ENCODE measurements at regions not wholly inside any gene's neighbourhood (a gene's known extent, or its start where the extent isn't known, plus 50 kb on each side); places are given as distances from the start of the nearest gene placed in this dataset.

DNA sequence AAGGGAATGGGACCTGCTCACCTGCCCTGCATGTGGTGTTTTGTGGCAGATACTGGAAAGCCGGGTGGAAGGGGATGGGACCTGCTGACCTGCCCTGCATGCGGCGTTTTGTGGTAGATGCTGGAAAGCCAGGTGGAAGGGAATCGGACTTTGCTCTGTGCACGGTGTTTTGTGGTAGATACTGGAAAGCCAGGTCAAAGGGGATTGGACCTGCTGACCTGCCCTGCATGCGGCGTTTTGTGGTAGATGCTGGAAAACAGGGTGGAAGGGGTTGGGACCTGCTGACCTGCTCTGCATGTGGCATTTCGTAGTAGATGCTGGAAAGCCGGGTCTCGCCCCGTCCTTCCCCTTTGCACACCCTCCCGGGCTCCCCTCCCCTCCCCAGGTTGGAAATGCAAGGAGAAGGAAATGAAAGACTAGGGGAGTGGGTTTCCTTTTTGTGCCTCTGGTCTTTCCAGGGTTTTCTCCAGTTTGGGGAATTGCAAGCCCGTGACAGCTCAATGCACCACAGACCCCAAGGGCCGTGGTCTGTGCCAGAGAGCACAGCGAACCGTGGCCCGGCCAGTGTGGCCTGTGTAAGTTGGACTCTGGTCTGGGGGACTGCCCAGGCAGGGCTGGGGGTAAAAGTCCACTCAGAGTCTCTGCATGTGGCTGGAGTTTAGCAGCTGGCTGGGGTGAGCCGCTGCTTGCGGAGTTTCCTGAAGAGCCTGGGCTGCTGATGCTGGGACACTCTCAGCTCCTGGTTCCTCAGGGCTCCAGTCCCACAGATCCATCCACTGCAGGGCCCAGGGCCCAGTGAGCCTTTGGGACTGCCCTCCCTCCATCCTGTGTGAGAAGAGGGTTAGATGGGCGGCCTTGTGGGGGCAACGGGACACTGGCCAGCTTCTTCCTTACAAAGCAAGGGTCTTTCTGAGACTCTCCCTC lies 105.5 kb downstream of the CRYAA start:
- TF ChIP-seq, protein P1, sequence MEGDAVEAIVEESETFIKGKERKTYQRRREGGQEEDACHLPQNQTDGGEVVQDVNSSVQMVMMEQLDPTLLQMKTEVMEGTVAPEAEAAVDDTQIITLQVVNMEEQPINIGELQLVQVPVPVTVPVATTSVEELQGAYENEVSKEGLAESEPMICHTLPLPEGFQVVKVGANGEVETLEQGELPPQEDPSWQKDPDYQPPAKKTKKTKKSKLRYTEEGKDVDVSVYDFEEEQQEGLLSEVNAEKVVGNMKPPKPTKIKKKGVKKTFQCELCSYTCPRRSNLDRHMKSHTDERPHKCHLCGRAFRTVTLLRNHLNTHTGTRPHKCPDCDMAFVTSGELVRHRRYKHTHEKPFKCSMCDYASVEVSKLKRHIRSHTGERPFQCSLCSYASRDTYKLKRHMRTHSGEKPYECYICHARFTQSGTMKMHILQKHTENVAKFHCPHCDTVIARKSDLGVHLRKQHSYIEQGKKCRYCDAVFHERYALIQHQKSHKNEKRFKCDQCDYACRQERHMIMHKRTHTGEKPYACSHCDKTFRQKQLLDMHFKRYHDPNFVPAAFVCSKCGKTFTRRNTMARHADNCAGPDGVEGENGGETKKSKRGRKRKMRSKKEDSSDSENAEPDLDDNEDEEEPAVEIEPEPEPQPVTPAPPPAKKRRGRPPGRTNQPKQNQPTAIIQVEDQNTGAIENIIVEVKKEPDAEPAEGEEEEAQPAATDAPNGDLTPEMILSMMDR (IDR thresholded peaks at IDR 0.05 in 4 of 5, conservative IDR thresholded peaks at IDR 0.05 in 1 of 5): no peak
- no peak for TF ChIP-seq POLR2A (IDR thresholded peaks at IDR 0.05)

All from gastrocnemius medialis (tissue), 4 donors.